HG03060 (cell line): ENCODE measurements at regions not wholly inside any gene's neighbourhood (a gene's known extent, or its start where the extent isn't known, plus 50 kb on each side); places are given as distances from the start of the nearest gene placed in this dataset.

Experiments
- ATAC-seq: cut with Tn5 transposase; IDR thresholded peaks from one replicate; pipeline ENCODE4 v1.9.1; 2021; ENCODE audit warnings: low read depth, moderate number of reproducible peaks; ENCODE audit not compliant: unreplicated experiment

- ATAC-seq: no peak
Observed at GRCh38 chr19:29393915-29394460, 131.8 kb upstream of the VSTM2B start.

- no peak for ATAC-seq
Observed at GRCh38 chr19:29395111-29395733, 130.6 kb upstream of the VSTM2B start.

- no peak for ATAC-seq
Observed at GRCh38 chr19:29395734-29396414, 129.9 kb upstream of the VSTM2B start.

GRCh38 chr19:29396925-29397324, 128.9 kb upstream of the VSTM2B start:
- no peak for ATAC-seq

- ATAC-seq: no peak
Observed at GRCh38 chr19:29397748-29398147, 128.0 kb upstream of the VSTM2B start.

- no peak for ATAC-seq
Observed at GRCh38 chr19:29399804-29400203, 126.0 kb upstream of the VSTM2B start.

- no peak for ATAC-seq
Observed at GRCh38 chr19:29400917-29401711, 124.7 kb upstream of the VSTM2B start.

- no peak for ATAC-seq
Observed at GRCh38 chr19:29401712-29402421, 123.9 kb upstream of the VSTM2B start.

- no peak for ATAC-seq
Observed at GRCh38 chr19:29402563-29402962, 123.2 kb upstream of the VSTM2B start.

GRCh38 chr19:29404015-29404414, 121.8 kb upstream of the VSTM2B start:
- ATAC-seq: no peak

GRCh38 chr19:29404951-29405727, 120.7 kb upstream of the VSTM2B start:
- ATAC-seq: no peak

- no peak for ATAC-seq
Observed at GRCh38 chr19:29405728-29405995, 120.1 kb upstream of the VSTM2B start.

- ATAC-seq: no peak
Observed at GRCh38 chr19:29409076-29409862, 116.5 kb upstream of the VSTM2B start.

GRCh38 chr19:29410601-29411000, 115.2 kb upstream of the VSTM2B start:
- ATAC-seq: no peak

- no peak for ATAC-seq
Observed at GRCh38 chr19:29411113-29411581, 114.6 kb upstream of the VSTM2B start.

GRCh38 chr19:29413435-29413834, 112.4 kb upstream of the VSTM2B start:
- no peak for ATAC-seq

- no peak for ATAC-seq
Observed at GRCh38 chr19:29415507-29415906, 110.3 kb upstream of the VSTM2B start.

GRCh38 chr19:29417048-29417447, 108.7 kb upstream of the VSTM2B start:
- no peak for ATAC-seq

- ATAC-seq: no peak
Observed at GRCh38 chr19:29418201-29418600, 107.6 kb upstream of the VSTM2B start.
